NCI-H748 (cell line): ENCODE measurements at regions not wholly inside any gene's neighbourhood (a gene's known extent, or its start where the extent isn't known, plus 50 kb on each side); places are given as distances from the start of the nearest gene placed in this dataset.
A peak's percentile ranks its signal among the peaks of the same experiment; 100 is the strongest.

Experiments
- DNase-seq: peaks from one replicate; lab custom pipeline; 2025; ENCODE audit not compliant: unreplicated experiment; lab: John Stamatoyannopoulos, UW

DNA sequence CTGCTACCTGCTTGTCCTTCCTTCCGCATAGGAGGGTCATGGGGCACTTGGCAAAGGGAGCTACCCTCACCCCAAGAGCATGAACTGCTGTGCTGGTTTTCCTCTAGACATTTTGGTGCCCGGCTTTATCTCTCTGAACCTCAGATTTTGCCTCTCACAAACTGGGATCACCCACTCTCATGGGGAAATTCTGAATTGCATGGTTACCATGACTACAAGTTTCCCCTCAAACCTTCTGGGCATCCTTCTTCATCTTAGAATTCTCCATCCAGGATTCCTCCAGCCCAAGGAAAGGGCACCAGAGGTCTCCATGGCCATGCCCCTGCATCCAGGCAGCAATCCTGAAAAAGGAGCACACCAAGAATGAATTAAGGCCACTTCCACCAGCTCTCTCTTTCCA is 180.1 kb upstream of the NECTIN1 start:
- DNase-seq: no peak

DNA sequence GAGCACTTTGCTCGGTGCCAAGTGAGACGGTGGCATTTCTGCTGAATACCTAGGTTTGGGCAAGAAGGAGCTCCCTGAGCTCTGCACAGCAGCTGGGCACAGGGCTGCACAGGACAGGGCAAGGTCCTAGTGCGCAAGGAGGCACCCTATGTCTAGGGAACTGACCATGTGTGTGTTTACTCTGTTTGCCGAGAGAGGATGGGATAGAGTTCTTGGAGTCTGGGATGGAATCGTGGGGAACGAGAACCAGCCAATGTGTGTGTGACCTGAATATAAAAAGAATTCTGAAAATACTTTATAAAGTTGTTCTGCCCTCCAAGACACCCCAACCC is 179.5 kb upstream of the NECTIN1 start:
- no peak for DNase-seq

DNA sequence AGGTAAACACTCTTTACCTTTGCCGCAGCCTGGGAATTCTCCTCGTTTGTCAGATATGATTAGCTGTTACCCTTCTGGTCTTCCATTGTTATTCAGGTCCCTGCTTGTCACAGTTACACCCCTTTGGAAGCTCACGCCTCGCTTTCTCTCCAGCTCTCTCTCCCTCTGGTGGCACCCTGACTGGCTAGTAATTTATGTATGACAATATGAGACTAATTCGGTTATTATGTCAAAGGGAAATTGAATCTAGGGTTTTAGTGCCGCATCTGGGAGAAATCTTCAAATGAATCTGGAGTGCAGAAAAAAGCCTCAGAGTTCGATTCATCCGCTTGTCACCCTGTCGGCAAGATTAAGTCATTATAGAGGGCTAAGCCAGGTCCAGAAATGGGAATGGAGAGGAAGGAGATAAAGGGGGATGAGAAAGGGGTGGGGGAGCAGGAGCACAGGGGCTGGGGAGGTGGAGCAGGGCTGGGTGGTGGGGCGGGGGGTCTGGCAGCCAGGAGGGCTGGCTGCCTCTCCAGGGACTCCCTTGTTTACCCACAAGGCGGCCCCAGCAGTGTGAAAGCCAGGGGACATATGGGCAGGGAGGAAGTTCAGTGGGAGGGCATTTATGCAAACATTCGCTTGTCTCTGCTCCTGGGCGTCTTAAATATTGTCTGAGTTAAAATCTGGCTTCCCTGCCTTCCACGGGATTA is 179.0 kb upstream of the NECTIN1 start:
- DNase-seq: peak; percentile 49

DNA sequence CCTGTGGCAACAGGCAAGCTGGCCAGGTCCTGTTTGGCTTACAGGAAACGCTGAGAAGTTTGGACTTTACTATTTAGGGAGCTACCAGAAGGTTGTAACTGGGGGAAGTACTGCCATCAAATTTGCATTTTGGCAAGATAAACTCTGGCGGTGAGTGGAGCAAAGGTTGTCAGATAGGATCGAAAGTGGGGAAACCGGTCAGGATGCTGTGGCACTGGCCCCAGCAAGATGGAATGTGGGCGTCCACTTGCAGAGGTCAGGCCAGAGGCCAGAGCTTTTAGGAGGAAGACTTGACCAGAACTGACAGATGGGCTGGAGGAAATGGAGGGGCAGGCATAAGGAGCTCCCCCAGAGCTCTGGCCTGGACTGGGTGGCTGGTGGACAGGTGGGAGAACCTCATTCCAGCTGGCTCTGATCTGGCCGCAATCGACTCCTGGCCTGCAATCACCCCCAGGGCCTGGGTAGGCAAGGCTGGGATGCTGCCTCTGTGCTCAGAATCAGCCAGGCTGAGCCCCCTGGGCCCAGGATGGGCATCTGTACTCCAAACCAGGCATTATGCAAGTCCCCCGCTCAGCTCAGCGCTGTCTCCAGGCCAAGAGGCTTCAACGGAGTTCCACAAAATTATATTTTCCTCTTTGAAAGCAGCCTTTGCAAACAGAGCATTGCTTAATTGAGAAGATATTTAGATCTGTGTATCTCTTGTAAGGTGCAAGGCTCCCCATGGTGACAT is 178.3 kb upstream of the NECTIN1 start:
- DNase-seq: no peak

DNA sequence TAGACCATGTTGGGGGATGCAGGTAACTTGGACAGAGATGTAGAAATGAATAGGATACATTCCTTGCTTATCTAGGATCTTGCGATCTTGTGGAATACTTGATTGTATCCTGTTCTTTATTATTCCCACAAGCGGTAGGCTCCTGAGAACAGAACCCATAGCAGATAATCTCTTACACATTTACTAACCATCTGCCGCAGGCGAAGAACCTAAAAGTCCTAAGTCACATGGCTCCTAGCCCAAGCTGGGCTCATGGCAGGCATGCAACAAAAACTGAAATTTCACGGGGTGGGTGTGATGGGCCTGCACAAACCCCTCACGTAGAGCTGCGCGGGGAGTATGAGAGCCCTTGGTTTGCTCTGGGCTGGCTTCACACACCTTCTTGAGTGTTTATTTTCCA is 177.4 kb upstream of the NECTIN1 start:
- no peak for DNase-seq

DNA sequence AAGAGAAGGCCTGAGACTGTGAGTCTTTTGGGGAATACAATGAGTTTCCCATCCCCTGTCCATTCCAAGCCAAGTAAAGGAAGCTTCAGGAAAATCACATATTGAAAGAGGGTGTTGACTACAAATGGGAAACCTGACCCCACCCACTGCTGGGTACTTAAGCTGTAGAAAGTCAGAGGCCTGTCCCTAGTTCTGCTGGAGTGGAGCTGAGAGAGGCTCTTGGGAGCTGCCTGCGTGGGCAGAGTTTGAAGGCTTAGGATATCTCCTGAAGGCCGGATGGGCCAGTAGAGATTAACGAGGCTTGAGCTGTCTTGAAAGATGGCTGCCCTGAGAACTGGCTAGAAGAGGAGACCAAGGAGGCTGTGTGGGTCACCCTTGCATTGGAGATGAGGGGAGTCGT is 176.2 kb upstream of the NECTIN1 start:
- no peak for DNase-seq

DNA sequence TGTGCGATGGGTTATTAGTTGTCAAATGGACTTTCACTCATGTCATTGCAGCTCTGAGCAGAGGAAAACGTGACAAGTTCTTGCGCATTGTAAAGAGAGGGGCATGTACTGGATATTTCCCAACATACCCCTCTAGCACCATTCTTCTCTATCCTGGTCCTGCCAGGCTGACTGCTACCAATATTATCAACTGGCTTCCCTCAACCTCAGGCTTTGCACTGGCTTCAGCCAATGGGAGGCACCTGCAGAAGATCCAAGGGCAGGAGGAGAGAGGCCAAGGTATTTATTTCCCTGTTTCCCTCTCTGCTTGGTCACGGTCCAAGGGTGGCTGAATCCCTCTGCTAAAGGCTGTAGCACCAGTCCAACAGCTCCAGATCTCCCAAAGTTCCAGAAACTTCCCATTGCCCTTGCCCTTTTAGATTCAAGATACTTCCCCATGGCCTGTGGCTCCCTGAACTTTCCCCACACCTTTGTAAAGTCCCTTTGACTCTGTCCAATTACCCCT is 175.6 kb upstream of the NECTIN1 start:
- DNase-seq: no peak

DNA sequence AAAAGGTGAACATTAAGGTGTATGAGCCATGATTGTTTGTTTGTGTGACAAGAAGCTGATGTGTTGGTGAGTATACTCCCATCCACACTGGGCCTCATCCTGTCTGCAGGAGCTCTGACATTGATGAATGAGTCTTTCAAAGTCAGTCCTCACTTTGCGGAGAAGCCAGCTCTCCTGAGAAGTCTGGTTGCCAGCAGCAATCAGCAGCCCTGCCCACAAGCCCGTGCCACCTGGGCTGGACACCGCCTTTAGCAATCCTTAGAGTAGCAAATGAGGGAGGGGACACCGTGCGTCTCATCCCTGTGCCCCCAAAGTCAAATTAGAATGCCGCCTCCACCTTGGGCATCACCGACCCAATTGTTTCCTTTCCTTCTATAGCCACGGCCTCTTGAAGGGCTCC is 174.8 kb upstream of the NECTIN1 start:
- no peak for DNase-seq

DNA sequence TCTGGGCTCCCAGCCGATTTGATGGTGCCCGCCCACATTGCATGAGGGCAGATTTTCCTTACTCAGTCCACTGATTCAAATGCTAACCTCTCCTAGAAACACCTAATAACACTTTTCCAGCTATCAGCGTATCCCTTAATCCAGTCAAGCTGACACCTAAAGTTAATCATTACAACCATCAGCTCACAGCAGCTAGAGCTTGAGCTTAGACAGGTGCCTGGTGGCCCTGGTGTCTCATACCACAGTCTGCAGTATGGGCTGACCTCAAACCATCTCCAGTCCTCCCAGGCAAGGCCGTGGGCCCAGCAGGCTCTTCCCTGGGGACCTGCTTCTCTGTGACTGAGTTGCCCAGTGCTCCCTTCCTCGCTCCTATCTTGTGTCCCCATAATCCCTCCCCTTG is 174.4 kb upstream of the NECTIN1 start:
- no peak for DNase-seq

DNA sequence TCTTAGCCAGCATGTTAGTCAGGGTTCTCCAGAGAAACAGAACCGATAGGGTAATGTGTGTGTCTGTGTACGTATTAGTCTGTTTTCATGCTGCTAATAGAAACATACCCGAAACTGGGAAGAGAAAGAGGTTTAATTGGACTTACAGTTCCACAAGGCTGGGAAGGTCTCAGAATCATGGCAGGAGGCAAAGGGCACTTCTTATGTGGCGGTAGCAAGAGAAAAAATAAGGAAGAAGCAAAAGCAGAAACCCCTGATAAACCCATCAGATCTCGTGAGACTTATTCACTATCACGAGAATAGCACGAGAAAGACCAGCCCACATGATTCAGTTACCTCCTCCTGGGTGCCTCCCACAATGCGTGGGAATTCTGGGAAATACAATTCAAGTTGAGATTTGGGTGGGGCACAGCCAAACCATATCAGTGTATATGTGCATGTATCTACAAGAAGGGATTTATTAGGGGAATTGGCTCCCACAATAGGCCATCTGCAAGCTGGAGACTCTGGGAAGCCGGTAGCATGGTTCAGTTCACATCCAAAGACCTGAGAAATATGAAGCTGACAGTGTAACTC is 173.7 kb upstream of the NECTIN1 start:
- DNase-seq: no peak

DNA sequence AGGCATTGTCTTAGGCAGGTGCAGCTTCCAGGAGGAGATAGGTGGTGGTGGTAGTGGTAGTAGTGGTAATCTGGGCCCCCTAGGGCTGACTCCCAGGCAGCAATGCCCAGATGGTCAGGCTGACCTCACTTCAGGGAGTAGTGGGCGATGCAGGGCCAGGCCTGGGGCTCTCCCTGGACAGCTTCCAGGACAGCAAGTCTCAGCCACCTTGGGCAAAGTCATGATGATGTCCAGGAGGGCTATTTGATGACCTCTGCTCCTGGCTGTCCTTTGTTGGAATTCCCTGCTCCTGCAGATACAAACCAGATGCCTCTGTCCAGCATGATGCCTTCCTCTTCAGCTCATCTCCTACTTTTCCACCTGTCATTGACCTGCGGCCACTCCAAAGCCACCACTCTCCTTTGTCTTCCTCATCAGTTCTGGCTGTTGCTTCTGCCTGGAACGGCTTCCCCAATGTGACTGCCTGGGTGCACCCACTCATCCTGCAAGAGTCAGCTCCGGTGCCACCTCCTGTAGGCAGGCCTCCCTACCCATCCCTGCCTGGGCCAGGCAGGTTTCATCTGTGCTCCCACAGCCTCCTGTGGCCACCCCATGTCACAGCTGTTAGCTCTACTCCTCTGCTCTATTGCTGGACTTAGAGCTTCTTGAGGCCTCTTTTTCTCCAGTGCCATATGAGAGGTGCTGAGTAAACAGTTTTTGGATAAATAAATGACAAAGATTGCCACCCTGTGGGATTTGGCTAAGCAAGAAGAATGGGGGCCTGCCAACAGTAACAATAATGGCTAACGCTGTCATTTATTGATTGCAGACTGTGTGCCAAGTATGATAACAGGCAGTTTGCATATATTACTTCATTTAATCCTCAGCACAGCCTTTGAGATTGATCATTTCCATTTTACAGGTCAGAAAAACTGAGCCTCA is 172.9 kb upstream of the NECTIN1 start:
- no peak for DNase-seq

DNA sequence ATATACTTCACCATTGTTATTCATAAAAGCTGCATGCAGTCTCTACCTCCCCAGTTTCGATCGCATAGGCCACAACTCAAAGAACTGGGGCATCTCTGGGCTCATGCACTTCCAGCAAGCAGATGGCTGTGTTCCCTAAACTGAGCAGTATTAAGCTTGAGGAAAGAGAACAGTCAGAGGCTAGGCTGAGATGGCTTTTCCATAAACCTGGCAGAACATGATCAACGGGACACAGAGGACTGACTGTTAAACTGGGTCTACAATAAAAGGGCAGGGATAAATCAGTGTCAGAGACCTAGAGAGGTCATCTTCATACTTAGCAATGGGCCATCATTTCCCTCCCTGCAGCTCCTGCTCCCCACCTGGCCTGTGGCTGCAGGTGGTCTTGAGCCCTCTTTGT is 171.0 kb upstream of the NECTIN1 start:
- no peak for DNase-seq

DNA sequence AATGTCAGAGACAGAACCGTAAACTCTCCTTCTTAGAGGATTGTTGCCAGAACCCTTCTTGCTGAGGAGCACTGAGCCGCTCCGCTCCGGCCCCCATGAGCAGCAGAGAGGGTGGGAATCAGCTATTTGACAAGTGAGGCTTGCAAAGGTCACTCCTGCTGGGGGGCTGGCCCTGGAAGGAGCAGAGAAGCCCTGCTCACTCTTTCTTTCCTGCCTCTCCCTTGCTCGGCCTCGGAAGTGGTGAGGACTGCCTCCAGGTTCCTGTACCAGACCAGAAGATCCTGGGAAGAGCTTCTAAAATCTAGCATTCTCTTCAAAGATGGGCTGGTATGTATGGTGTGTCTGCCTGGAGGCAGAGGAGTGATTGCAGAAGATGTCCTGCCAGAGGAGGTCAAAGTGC is 168.6 kb upstream of the NECTIN1 start:
- no peak for DNase-seq

DNA sequence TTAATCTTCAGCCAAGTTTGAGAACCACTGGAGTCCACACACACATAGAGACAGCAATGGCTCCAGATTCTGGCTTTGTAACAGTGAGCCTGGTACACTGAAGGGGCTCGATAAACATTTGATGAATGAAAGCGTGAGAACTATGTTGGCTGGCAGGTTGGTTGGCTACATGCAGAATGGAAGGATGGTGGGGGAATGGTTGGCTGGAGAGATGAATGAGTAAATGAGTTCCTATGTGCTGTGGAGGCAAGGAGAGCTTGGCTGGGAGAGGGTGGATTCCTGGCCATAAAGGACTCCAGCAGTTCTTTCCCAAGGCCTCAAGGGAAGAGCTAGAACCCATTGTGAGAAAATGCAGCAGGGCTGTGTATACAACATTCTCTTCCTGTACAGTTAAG is 168.0 kb upstream of the NECTIN1 start:
- DNase-seq: no peak

DNA sequence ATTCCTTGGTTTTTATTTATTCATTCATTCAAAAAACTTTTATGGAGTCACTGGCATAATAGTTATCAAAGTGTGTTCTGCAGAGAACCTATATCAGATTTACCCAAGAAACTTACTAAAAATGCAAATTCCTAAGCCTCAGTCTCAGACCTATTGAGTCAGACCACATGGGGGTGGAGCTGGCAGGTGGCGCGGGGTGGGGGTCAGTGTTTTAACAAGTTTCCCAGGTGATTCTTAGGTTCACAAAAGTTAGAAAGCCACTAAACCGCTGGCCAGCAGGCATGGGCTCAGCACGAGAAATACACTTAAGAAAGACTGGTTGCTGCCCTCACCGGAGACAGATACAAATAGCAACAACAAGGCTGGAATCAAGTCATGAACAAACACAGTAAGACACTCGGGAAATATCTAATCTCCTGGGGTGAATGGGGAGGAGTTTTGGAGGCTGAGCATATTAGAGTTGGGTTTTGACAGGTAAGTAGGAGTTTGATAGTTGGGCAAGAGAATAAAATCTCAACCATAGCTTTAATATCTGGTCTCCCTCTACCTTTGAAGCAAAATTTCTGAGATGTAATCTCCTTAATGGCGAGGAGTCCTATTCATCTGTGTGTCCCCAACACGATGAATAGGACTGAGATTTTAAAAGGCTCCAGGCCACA is 167.5 kb upstream of the NECTIN1 start:
- no peak for DNase-seq

DNA sequence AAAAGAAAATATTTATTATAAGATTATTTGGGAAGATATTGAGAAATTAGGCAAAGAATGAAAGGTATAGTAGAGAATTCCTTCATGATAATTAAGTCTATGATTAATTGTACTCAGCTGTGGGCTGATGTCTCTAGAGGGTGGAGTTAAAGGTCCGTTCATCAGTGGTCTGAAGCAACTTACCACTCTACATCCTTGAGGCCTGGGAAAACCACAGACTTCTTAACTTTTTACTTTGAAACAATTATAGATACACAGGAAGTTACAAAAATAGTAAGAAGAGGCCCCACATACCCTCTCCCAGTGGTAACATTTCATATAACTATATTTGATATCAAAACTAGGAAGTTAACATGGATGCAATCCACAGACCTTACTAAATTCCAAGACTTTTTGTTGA is 167.0 kb upstream of the NECTIN1 start:
- no peak for DNase-seq

DNA sequence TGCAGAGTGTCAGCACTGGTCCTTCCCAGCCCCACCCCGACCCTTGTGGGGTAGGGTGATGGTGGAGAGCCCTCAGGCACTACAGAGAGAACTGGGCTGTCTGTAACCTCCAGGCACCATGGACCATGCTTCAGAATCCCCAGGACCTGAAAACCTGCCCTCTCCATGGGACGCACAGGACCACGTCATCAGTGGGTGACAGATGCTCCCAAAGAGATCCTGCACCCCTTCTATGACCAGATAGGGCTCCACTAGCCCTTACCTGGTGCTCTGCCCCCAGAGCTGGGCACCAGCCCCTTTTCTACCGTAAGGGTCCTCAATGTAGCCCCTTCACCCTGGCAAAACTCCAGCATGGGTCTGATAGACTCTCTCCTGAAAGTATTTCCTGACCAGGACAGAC is 165.9 kb upstream of the NECTIN1 start:
- no peak for DNase-seq

DNA sequence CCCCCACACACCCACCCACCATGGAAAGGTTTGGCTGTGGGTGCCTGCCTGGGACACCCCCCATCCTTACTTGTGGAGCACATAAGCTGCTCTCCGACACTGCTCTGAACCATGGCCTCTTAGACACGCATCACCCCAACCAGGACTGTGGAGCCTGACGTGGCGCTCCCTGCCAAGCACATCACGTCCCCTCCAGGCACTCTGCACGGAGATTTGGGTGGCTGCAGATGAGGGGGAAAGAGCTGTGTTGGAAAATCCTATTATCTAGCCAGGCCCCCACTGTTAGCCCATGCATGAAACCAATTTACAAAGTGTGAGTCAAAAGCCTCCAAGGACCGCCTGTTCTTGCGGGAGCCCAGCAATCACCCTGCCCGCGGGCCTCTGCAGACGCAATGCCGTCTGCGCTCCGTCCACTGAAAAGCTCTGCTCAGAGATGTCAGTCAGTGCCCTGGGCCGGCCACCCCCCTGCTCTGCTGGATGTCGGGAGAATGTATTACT is 163.4 kb upstream of the NECTIN1 start:
- DNase-seq: peak; percentile 1

DNA sequence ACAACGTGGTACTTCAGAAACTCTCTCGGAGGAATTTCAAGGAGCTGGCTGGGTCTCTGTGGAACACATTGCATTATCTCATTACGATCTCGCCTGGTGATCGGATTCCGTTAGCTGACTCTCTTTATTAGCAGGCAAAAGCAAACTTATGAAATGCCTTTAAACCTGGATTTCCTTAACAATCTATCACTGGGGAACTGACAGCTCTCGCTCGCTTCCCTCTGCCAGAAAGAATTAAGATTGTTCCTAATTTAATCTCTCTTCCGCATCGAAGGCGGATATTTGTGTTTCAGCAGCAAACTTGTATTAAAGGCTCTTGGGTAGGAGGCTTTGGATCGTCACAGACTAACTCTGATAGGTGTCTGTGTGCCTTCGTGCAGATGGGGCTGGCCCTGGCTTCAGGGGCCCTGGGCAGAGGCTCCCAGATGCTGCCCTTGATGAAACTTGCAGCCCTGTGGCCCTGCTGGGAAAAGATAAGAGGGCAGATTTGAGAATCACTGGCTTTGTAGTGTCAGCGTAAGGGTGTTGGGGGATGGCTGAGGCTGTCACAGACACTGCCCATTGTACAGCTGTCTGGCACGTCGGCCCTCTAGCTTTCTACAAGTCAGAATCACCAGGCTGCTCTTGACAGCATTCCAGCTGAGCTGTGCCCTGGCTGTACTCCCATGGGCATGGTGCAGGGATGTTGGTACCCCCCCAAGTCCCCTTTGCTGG is 162.2 kb upstream of the NECTIN1 start:
- DNase-seq: no peak

DNA sequence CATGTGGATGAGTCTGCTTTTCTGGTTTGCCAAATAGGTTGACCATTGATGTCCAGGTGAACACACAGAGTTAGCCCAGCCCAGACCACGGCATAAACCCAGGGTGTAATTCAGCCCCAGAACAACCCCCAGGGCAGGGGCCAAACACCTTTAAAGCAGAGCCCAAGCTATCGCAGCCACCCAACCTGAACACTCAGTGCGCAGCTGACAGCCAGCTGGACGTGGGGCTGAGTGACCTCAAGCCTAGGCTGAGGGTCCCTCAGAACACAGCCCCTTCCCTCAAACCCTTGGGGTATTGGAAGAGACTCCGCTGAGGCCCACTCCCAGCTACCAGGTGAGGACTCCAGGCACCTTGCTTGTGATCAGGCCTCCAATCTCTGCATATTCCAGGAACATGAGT is 161.5 kb upstream of the NECTIN1 start:
- DNase-seq: no peak
